ENCODE measurements at regions not wholly inside any gene's neighbourhood (a gene's known extent, or its start where the extent isn't known, plus 50 kb on each side); places are given as distances from the start of the nearest gene placed in this dataset.

DNA sequence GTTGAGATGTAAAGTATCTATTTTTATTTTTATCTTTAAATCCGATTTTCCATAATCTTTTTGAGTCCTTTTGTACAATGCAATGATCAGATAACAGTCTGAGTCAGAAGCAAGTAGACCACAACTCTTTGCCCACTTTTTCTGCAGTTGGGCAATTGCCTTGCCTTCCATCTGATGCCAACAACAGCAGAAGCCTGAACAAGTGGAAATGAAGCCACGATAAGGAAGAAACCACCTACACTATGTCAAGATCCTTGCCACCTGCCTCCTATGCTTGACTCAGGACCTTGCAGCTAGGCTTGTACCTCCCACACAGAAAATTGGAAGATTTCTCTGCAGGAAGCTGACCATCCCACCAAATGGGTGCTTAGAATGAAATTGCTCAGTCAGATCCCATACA lies 78.6 kb downstream of the ANXA1 start:
- Histone ChIP-seq H3K9ac (no peak overlapping the region), H4K20me1 (ENCODE audit: insufficient read depth) (no peaks in the 10 kb centered on the region), H3K4me2 (no peak overlapping the region), H3K9me3 (no peaks in the 10 kb centered on the region), H3K4me1 (ENCODE audit: control insufficient read depth in 1 of 2, insufficient read depth in 2 of 2, low read depth in 1 of 2, low read length in 1 of 2) (no peaks in the 10 kb centered on the region), H3F3A (replicated peaks; ENCODE audit: insufficient read depth) (no peaks in the 10 kb centered on the region), H3K4me3 (ENCODE audit: low read depth in 2 of 2, low read length in 1 of 2) (no peak overlapping the region), H3K27me3 (ENCODE audit: insufficient read depth) (no peaks in the 10 kb centered on the region), H3K36me3 (replicated peaks in 1 of 2; ENCODE audit: control insufficient read depth in 1 of 2, insufficient read depth in 2 of 2, low read length in 1 of 2) (no peaks in the 10 kb centered on the region), H3K9me2 (no peaks in the 10 kb centered on the region), H2AFZ (ENCODE audit: low read depth) (no peak overlapping the region), H3K27ac (ENCODE audit: low read depth in 2 of 2, low read length in 1 of 2) (no peak overlapping the region), H3K79me2 (ENCODE audit: insufficient read depth) (no peaks in the 10 kb centered on the region)
- DNase-seq: no peak
- POLR2A ChIA-PET: no interaction called here
- 0% methylated on average over 2 of the region's 2 CpGs for WGBS (ENCODE audit: low lambda C conversion rate)
- TF ChIP-seq RCOR1 (IDR thresholded peaks at IDR 0.05; ENCODE audit: low read length) (no peak), RFX5 (IDR thresholded peaks at IDR 0.05; ENCODE audit: low read length) (no peak), RXRA (IDR thresholded peaks at IDR 0.05; ENCODE audit: borderline replicate concordance, low read depth) (no peak), GATA2 (CRISPR knock-in tag; IDR thresholded peaks at IDR 0.05) (no peak)
- TF ChIP-seq, protein P1, sequence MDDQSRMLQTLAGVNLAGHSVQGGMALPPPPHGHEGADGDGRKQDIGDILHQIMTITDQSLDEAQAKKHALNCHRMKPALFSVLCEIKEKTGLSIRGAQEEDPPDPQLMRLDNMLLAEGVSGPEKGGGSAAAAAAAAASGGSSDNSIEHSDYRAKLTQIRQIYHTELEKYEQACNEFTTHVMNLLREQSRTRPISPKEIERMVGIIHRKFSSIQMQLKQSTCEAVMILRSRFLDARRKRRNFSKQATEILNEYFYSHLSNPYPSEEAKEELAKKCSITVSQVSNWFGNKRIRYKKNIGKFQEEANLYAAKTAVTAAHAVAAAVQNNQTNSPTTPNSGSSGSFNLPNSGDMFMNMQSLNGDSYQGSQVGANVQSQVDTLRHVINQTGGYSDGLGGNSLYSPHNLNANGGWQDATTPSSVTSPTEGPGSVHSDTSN (IDR thresholded peaks at IDR 0.05): no peak
- CTCF ChIA-PET: no interaction called here

DNA sequence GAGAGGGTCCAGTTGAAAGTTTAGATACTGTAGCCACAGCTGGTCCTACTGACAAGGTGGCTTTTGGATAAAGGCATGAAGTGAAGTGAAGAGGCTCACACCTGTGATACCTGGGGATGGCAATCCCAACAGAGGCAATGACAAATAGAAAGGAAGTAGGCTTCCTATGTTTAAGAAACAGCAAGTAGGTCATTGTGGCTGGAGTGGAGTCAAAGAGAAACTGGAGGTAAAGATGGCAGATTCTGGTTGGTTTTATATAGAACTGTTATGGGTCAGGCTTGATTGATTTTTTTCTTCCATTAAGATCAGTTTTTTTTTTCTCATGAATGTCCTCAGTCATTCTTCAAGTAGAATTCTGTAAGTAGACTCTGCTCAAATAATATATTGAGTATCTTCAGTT lies 79.5 kb downstream of the ANXA1 start:
- H3F3A ChIP-seq (replicated peaks; ENCODE audit: insufficient read depth): no peaks in the 10 kb centered on the region
- no peak overlapping the region for H3K4me2 ChIP-seq
- no peaks in the 10 kb centered on the region for H3K9me3 ChIP-seq
- H3K4me3 ChIP-seq (ENCODE audit: low read depth in 2 of 2, low read length in 1 of 2): no peak overlapping the region
- no peaks in the 10 kb centered on the region for H3K9me2 ChIP-seq
- no peak overlapping the region for H3K27ac ChIP-seq (ENCODE audit: low read depth in 2 of 2, low read length in 1 of 2)
- no peaks in the 10 kb centered on the region for H3K36me3 ChIP-seq (replicated peaks in 1 of 2; ENCODE audit: control insufficient read depth in 1 of 2, insufficient read depth in 2 of 2, low read length in 1 of 2)
- DNase-seq: no peak
- ChIA-PET CTCF (no interaction called here), POLR2A (no interaction called here)
- H3K9ac ChIP-seq: no peak overlapping the region
- 0 out of 2 replicates have a peak, but pooled peaks cover 4% of the 10 kb centered on the region for H3K27me3 ChIP-seq (ENCODE audit: insufficient read depth)
- no peak for TF ChIP-seq NRF1 (IDR thresholded peaks at IDR 0.05; ENCODE audit: low read depth, low read length)
- TF ChIP-seq CHD2 (IDR thresholded peaks at IDR 0.05; ENCODE audit: low read length, partially characterized antibody): no peak
- TF ChIP-seq FOXJ3 (CRISPR knock-in tag; IDR thresholded peaks at IDR 0.05): no peak
- TF ChIP-seq, protein P2, sequence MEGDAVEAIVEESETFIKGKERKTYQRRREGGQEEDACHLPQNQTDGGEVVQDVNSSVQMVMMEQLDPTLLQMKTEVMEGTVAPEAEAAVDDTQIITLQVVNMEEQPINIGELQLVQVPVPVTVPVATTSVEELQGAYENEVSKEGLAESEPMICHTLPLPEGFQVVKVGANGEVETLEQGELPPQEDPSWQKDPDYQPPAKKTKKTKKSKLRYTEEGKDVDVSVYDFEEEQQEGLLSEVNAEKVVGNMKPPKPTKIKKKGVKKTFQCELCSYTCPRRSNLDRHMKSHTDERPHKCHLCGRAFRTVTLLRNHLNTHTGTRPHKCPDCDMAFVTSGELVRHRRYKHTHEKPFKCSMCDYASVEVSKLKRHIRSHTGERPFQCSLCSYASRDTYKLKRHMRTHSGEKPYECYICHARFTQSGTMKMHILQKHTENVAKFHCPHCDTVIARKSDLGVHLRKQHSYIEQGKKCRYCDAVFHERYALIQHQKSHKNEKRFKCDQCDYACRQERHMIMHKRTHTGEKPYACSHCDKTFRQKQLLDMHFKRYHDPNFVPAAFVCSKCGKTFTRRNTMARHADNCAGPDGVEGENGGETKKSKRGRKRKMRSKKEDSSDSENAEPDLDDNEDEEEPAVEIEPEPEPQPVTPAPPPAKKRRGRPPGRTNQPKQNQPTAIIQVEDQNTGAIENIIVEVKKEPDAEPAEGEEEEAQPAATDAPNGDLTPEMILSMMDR (IDR thresholded peaks at IDR 0.05): no peak
- TF ChIP-seq GATA2 (CRISPR knock-in tag; IDR thresholded peaks at IDR 0.05): no peak
- TF ChIP-seq, protein P3, sequence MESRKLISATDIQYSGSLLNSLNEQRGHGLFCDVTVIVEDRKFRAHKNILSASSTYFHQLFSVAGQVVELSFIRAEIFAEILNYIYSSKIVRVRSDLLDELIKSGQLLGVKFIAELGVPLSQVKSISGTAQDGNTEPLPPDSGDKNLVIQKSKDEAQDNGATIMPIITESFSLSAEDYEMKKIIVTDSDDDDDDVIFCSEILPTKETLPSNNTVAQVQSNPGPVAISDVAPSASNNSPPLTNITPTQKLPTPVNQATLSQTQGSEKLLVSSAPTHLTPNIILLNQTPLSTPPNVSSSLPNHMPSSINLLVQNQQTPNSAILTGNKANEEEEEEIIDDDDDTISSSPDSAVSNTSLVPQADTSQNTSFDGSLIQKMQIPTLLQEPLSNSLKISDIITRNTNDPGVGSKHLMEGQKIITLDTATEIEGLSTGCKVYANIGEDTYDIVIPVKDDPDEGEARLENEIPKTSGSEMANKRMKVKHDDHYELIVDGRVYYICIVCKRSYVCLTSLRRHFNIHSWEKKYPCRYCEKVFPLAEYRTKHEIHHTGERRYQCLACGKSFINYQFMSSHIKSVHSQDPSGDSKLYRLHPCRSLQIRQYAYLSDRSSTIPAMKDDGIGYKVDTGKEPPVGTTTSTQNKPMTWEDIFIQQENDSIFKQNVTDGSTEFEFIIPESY (IDR thresholded peaks at IDR 0.05; ENCODE audit: borderline replicate concordance, low read depth): no peak
- H3K4me1 ChIP-seq (ENCODE audit: control insufficient read depth in 1 of 2, insufficient read depth in 2 of 2, low read depth in 1 of 2, low read length in 1 of 2): no peaks in the 10 kb centered on the region
- H4K20me1 ChIP-seq (ENCODE audit: insufficient read depth): no peaks in the 10 kb centered on the region
- H3K79me2 ChIP-seq (ENCODE audit: insufficient read depth): no peaks in the 10 kb centered on the region
- H2AFZ ChIP-seq (ENCODE audit: low read depth): no peak overlapping the region

All from SK-N-SH (cell line).